ENCODE measurements at regions not wholly inside any gene's neighbourhood (a gene's known extent, or its start where the extent isn't known, plus 50 kb on each side); places are given as distances from the start of the nearest gene placed in this dataset.

GRCh38 chr15:91471468-91471867, 371.4 kb downstream of the SV2B start (continued):
- TF ChIP-seq KDM4B (IDR thresholded peaks at IDR 0.05; ENCODE audit: borderline replicate concordance in 2 of 2, low read depth in 1 of 2) (no peak), TFAM (CRISPR knock-in tag; conservative IDR thresholded peaks at IDR 0.05) (no peak), TBL1XR1 (IDR thresholded peaks at IDR 0.05; ENCODE audit: low read length in 2 of 2) (peak in 1 of 2 experiments; percentile 44; a peak in 1 of 4 replicates), SMARCC2 (IDR thresholded peaks at IDR 0.05; ENCODE audit: low read depth) (no peak), EGR1 (conservative IDR thresholded peaks at IDR 0.05) (peak; percentile 64), GABPB1 (CRISPR knock-in tag; IDR thresholded peaks at IDR 0.05) (no peak), CEBPB (tag; IDR thresholded peaks at IDR 0.05) (no peak), THRB (CRISPR knock-in tag; conservative IDR thresholded peaks at IDR 0.05) (no peak), ESRRA (IDR thresholded peaks at IDR 0.05; ENCODE audit: borderline replicate concordance, low read depth) (no peak), TAF9B (IDR thresholded peaks at IDR 0.05; ENCODE audit: partially characterized antibody) (no peak), ILK (tag; IDR thresholded peaks at IDR 0.05; ENCODE audit: borderline replicate concordance, low read depth) (no peak), MAZ (CRISPR knock-in tag; conservative IDR thresholded peaks at IDR 0.05 in 1 of 2, IDR thresholded peaks at IDR 0.05 in 1 of 2) (peak in 1 of 2 experiments; percentile 21; a peak in 1 of 4 replicates), ZNF175 (CRISPR knock-in tag; IDR thresholded peaks at IDR 0.05; ENCODE audit: low read depth) (0 out of 2 replicates have a peak, but pooled peaks have one; percentile 13), BCL6 (CRISPR knock-in tag; IDR thresholded peaks at IDR 0.05) (no peak), MBD1 (CRISPR knock-in tag; IDR thresholded peaks at IDR 0.05) (no peak), MAFG (tag; conservative IDR thresholded peaks at IDR 0.05) (peak; percentile 81), BMI1 (IDR thresholded peaks at IDR 0.05; ENCODE audit: low read length) (no peak), EP400 (IDR thresholded peaks at IDR 0.05) (no peak), ZFP36 (IDR thresholded peaks at IDR 0.05; ENCODE audit: low read depth, low read length, partially characterized antibody) (peak; percentile 41), THRA (IDR thresholded peaks at IDR 0.05) (no peak), FUS (optimal IDR thresholded peaks at IDR 0.05; ENCODE audit: low read depth, low read length) (no peak)
- TF ChIP-seq, protein P1, sequence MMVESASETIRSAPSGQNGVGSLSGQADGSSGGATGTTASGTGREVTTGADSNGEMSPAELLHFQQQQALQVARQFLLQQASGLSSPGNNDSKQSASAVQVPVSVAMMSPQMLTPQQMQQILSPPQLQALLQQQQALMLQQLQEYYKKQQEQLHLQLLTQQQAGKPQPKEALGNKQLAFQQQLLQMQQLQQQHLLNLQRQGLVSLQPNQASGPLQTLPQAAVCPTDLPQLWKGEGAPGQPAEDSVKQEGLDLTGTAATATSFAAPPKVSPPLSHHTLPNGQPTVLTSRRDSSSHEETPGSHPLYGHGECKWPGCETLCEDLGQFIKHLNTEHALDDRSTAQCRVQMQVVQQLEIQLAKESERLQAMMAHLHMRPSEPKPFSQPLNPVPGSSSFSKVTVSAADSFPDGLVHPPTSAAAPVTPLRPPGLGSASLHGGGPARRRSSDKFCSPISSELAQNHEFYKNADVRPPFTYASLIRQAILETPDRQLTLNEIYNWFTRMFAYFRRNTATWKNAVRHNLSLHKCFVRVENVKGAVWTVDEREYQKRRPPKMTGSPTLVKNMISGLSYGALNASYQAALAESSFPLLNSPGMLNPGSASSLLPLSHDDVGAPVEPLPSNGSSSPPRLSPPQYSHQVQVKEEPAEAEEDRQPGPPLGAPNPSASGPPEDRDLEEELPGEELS (CRISPR knock-in tag; IDR thresholded peaks at IDR 0.05; ENCODE audit: borderline replicate concordance), result no peak
- TF ChIP-seq, protein P2, sequence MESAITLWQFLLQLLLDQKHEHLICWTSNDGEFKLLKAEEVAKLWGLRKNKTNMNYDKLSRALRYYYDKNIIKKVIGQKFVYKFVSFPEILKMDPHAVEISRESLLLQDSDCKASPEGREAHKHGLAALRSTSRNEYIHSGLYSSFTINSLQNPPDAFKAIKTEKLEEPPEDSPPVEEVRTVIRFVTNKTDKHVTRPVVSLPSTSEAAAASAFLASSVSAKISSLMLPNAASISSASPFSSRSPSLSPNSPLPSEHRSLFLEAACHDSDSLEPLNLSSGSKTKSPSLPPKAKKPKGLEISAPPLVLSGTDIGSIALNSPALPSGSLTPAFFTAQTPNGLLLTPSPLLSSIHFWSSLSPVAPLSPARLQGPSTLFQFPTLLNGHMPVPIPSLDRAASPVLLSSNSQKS (CRISPR knock-in tag; IDR thresholded peaks at IDR 0.05), result no peak
